Activated naive CD8-positive, alpha-beta T cell treated with anti-CD3 and anti-CD28 coated beads for 36 hours (primary cell): ENCODE measurements at regions not wholly inside any gene's neighbourhood (a gene's known extent, or its start where the extent isn't known, plus 50 kb on each side); places are given as distances from the start of the nearest gene placed in this dataset.
"Not testable (repeated sequence)": the region's sequence is repeated elsewhere in the genome, so short reads cannot be mapped to it uniquely, and the experiment has no call there.

Experiments
- DNase-seq: peaks from one replicate; pipeline ENCODE4 v3.0.0; 2021
- H3K27ac Mint-ChIP-seq: one replicate; pipeline ENCODE4 v1.8.0; 2022; ENCODE audit warnings: mild to moderate bottlenecking, moderate library complexity, mixed read lengths
- H3K27me3 Mint-ChIP-seq: one replicate; pipeline ENCODE4 v1.8.0; 2022; ENCODE audit warnings: mild to moderate bottlenecking, mixed read lengths
- H3K36me3 Mint-ChIP-seq: one replicate; pipeline ENCODE4 v1.8.0; 2021; ENCODE audit warnings: mild to moderate bottlenecking, mixed read lengths
- H3K4me1 Mint-ChIP-seq: one replicate; pipeline ENCODE4 v1.8.0; 2021; ENCODE audit warnings: mixed read lengths
- H3K4me3 Mint-ChIP-seq: one replicate; pipeline ENCODE4 v1.8.0; 2022; ENCODE audit warnings: mild to moderate bottlenecking, moderate library complexity, mixed read lengths
- H3K9me3 Mint-ChIP-seq: one replicate; pipeline ENCODE4 v1.8.0; 2022; ENCODE audit warnings: mixed read lengths

DNA sequence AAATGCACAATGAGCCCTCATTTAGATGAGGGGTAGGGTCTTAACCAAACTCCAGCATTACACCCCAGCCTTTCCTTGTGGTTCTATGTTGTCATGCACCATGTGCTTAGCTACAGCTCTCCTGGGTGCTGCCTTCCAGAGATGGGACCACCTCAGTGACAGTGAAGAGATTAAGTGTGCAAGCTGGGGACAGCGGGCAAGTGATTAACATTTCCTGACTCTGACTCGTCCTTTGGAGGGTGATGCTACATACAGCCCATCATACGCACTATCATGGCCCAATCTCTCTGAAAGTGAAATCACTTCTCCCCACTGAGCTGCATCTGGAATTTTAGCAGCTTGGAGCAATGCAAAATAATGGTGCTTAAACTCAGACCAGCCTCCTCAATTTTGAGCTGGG lies 293.0 kb upstream of the PLGLB1 start:
- not testable (repeated sequence) for H3K27ac Mint-ChIP-seq, H3K4me3 Mint-ChIP-seq, H3K36me3 Mint-ChIP-seq, H3K4me1 Mint-ChIP-seq, H3K9me3 Mint-ChIP-seq, DNase-seq, H3K27me3 Mint-ChIP-seq

DNA sequence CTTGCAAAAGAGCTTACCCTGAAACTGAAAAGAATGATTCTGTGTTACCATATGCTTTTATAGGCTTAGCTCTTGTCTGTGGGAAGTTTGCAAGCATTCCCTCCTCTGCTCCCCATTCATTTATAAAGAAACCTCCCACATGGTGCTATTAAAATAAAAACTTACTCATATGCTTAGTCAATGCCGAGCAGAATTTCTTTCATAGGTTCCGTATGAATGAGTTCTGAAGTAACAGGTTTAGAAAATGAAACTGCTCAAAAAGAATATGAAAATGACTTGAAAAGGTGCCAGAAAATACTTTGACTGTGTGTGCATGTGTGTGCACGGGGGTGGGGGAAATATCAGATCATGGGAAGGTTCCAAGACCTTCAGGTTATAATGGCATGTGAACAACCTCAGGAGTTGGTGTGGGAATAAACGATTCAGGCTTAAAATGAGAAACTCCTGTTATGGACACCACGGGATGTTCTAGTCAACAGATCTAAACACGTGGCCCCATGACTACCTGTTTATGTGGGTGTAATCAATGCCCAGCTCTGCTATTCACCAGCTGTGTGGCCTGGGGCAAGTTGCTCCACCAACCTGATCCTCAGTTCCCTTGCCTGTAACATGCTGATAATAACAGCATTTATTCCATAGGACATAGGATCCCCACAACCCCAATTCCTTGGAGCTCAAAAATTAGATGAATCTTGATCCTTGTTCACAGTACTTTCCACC lies 293.7 kb upstream of the PLGLB1 start:
- not testable (repeated sequence) for H3K4me3 Mint-ChIP-seq, DNase-seq, H3K9me3 Mint-ChIP-seq, H3K36me3 Mint-ChIP-seq, H3K4me1 Mint-ChIP-seq, H3K27ac Mint-ChIP-seq, H3K27me3 Mint-ChIP-seq

DNA sequence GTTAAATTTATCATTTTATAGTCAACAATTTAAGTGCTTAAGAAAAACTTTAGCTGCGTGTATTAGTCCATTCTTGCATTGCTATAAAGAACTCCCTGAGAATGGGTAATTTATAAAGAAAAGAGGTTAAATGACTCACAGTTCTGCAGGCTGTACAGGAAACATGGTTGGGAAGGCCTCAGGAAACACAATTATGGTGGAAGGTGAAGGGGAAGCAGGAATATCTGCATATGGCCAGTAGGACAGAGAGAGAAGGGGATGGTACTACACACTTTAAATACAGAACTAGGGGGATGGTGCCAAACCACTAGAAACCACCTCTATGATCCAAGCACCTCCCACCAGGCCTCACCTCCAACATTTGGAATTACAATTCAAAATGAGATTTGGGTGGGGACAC lies 295.5 kb upstream of the PLGLB1 start:
- H3K27ac Mint-ChIP-seq, H3K27me3 Mint-ChIP-seq: not testable (repeated sequence)

DNA sequence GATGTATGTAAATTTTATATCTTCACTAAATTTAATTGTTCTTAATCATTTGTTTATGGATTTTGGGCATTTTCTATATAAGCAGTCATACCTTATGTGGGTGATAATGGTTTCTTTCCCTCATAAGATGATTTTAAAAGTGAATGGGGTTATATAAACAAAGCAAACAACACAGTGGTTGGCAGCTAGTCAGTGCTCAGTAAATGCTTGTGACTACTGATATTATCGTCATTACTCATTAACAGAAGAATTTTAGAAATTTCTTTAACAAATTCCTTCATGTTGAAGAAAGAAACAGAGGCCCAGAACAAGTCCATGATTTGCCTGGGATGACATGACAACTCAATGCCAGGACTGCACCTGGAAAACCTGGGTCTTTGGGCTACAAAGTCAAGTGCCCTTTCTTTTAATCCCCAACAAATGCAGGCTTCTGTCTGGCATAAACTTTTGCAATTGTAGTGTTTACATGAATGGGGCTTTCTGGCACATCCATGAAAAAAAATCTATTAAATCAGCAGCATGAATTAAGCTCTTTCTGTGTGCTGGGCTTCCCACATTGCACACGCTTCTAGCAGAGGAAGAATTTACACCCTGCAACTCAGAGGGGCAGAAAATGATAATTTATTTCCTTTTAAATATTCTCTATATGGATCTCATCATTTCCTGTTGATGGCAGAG lies 297.3 kb upstream of the PLGLB1 start:
- not testable (repeated sequence) for DNase-seq, H3K4me3 Mint-ChIP-seq, H3K27ac Mint-ChIP-seq, H3K27me3 Mint-ChIP-seq, H3K9me3 Mint-ChIP-seq, H3K4me1 Mint-ChIP-seq, H3K36me3 Mint-ChIP-seq

More for the DNA sequence above, 295.5 kb upstream of the PLGLB1 start:
- H3K4me3 Mint-ChIP-seq, H3K36me3 Mint-ChIP-seq, H3K9me3 Mint-ChIP-seq, DNase-seq, H3K4me1 Mint-ChIP-seq: not testable (repeated sequence)

DNA sequence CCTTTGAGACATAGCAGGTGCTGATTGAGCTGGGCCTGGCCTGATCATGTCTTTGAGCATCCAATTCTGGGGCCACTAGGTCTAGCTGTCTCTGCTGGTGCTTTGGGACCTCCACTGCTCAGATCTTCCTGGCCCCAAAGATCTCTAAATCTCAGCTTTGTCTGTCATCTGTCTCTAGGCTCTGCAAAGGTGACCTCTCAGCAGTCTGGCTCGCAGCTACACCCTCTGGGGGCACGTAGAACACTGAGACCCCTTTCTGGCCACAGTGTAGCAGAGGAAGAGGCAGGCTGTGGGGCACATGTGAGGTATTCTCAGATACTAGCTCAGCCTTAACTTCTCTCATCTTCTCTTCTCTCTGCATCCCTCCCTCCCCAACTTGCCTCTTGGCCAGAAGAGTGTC lies 298.1 kb upstream of the PLGLB1 start:
- H3K9me3 Mint-ChIP-seq, H3K27ac Mint-ChIP-seq, DNase-seq, H3K4me1 Mint-ChIP-seq, H3K36me3 Mint-ChIP-seq, H3K4me3 Mint-ChIP-seq, H3K27me3 Mint-ChIP-seq: not testable (repeated sequence)

DNA sequence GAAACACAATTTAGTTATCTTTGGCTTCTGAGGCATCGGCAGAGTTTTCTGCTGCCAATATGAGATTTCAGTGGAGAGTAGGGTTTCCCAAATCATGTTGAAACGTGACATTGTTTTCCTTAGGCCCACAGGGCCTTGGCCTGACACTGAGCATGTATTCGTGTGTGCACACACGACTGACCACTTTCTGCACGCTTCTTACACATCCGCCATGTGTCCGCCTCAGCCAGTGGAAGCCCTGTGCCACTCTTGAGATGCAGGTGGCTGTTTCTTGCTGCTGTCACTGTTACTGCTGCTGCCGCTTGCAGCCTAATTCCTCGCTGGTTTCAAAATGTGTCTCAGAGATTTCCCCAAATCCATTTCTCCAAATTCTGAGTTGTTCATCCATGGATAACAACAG lies 299.6 kb upstream of the PLGLB1 start:
- H3K36me3 Mint-ChIP-seq, H3K27ac Mint-ChIP-seq, H3K4me1 Mint-ChIP-seq, DNase-seq, H3K4me3 Mint-ChIP-seq, H3K9me3 Mint-ChIP-seq, H3K27me3 Mint-ChIP-seq: not testable (repeated sequence)

DNA sequence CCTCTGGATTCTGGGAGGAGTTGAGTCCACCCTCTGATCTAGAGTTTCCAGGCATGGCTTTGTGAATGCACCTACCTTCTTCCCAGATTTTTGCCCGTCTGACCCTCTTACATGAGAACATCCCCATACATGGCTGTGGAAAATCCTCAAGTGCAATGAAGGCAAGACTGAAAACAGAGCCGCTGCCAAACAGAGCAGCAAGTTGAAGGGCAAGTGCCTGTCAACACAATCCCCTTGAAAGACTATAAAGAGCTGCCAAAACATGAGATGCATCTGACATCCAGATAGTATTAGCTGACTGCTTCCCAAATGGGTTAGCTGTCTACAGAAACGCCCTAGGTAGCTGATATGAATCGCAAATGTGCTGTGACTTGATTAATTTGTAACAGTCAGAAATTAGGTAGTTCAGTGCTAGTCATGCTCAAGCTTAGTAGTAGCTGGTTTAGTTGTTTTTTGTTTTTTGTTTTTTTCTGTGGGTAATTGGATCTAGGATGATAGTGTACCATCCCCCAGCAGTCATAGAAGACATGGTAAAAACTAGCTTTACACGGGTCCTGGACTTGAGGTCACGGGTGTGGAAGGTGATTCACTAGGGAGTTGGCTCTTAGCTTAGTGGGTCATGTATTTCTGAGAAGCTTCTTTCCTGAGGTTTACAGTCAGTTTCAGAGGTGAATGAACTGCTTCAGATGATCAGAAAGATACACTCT lies 302.8 kb upstream of the PLGLB1 start:
- not testable (repeated sequence) for H3K4me3 Mint-ChIP-seq, DNase-seq, H3K36me3 Mint-ChIP-seq, H3K27me3 Mint-ChIP-seq, H3K9me3 Mint-ChIP-seq, H3K4me1 Mint-ChIP-seq
- H3K27ac Mint-ChIP-seq: peak overlapping the region; percentile 69

DNA sequence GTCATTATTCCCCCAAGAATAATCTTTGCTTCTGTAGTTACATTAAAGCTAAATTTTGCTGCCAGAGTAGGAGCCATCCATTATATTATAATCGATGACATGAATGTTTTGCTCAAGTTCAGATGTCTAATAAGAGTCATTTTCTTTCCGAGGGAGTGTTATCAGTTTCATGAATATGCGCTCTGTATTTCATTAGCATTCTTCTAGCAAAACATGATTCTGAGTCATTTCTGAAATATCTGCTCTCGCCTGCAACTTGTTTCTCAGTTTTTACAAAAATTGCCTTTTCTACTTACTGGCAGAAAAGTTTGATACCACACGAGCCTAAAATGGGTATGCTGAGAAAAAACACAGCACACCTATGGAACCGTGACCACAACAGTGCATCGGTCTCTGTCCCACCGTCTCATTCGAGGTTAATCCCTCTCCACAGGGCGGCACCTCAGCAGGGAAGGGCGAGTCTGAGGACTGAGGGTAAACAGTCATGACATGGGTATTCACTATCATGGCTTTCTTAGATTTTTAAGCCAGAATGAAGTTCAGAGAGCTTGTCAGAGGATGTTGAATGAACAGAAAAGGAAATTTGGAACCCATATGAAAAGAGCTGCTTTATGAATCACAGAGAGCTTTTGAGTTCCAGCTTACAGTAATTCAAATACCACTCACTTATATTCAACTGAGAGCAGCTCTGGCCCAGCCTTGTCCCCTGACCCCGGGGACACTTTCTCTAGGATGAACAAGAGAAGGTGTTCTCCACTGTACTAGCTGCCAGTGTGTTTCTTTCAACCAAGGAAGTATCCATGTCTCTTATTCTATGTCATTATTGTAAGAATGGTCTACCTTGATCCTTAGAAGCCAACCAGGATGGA lies 303.6 kb upstream of the PLGLB1 start:
- H3K27me3 Mint-ChIP-seq, H3K4me1 Mint-ChIP-seq, H3K9me3 Mint-ChIP-seq, DNase-seq, H3K36me3 Mint-ChIP-seq, H3K4me3 Mint-ChIP-seq: not testable (repeated sequence)
- peak overlapping the region; percentile 60 for H3K27ac Mint-ChIP-seq

DNA sequence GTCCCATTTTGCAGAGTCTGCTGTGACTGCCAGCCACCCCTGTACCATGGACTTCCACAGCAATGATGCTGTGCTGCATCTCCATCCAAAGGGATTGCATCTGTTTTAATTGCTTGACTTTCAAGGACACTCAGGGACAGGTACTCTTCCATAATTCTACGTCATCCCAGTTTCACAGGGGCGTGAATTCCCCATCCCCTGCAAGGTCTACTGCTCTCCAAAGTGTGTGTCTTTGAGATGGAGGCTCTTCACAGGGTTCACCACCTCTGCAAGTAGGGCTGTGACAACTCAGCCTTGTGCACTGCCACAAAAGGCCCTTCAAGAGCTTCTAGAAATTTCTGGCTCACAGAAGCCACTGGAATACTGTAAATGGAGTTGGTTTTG lies 304.3 kb upstream of the PLGLB1 start:
- H3K27ac Mint-ChIP-seq: peak overlapping the region; percentile 71

DNA sequence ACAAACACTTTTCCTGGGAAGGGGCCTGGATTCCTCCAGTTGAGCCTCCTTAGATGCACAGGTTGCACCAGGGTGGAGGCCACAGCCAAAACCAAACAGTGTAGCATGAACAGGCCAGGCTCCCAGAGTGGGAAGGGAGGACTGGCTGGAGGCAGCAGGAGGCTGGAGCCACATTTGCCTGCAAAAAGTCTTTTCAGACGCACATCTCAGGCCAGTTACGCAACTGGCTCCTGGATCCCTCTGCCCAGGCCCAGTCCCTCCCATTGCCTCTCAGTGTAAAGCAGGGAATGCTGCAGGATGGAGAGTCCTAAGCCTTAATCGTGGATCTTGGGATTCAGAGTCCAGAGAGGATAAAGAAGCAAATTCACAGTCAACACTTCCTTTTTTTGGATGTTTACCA lies 305.1 kb upstream of the PLGLB1 start:
- H3K4me3 Mint-ChIP-seq, H3K9me3 Mint-ChIP-seq, H3K36me3 Mint-ChIP-seq, DNase-seq, H3K27me3 Mint-ChIP-seq, H3K27ac Mint-ChIP-seq, H3K4me1 Mint-ChIP-seq: not testable (repeated sequence)

More for the DNA sequence above, 304.3 kb upstream of the PLGLB1 start:
- DNase-seq, H3K4me3 Mint-ChIP-seq, H3K4me1 Mint-ChIP-seq, H3K36me3 Mint-ChIP-seq, H3K9me3 Mint-ChIP-seq, H3K27me3 Mint-ChIP-seq: not testable (repeated sequence)

DNA sequence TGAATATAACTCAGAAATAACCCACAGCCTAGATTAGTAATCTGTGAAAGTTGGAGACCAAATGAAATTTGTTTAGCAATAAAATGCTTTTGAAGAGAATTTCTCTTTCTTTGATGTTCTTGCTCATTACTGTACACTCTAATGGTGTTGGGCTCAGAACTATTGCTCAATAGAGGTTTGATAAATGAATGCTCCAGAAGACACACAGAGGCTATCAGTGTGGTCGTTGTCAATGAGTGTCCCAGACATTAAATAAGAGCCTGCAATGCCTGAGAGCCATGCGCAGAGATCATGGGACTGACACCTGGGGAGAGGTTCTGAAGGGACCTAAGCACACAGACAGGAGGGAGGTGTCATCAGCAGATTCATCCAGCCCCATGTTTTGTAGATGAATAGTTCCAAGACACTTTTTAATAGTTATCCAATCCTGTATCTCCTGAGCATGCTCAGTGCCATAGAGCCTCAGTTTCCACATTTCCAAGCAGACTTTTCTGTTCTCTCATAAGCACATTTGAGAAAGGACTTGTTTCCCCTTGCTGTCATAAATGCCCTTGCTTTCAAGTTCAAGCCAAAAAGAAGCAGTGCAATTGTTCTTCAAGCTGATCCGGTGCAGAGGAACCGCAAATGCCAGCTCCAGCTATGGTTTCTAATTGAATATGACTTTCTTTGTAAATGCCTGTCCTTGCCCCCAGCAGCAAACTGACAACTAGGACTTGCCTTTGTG lies 306.2 kb upstream of the PLGLB1 start:
- H3K27ac Mint-ChIP-seq, H3K4me3 Mint-ChIP-seq, H3K27me3 Mint-ChIP-seq, DNase-seq, H3K36me3 Mint-ChIP-seq, H3K9me3 Mint-ChIP-seq, H3K4me1 Mint-ChIP-seq: not testable (repeated sequence)

DNA sequence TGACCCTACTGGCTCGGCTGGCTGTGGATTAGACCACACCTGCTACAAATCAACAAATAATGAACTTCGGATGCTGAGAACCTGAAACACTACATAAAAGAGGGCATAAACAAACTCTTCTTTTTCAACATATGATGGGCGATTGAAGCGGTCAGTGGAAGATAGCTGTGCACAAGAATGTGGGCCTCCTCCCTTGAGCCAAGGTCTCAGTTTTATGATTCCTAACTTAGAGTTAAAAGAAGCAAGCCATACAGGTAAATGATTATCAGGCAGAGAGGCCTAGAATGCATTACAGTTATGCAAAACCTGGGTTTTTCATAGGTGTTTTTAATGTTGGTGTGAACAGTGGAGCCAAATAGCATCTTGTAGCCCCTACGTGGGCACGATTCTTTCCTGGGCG lies 307.9 kb upstream of the PLGLB1 start:
- not testable (repeated sequence) for H3K4me1 Mint-ChIP-seq, H3K27ac Mint-ChIP-seq, H3K4me3 Mint-ChIP-seq

DNA sequence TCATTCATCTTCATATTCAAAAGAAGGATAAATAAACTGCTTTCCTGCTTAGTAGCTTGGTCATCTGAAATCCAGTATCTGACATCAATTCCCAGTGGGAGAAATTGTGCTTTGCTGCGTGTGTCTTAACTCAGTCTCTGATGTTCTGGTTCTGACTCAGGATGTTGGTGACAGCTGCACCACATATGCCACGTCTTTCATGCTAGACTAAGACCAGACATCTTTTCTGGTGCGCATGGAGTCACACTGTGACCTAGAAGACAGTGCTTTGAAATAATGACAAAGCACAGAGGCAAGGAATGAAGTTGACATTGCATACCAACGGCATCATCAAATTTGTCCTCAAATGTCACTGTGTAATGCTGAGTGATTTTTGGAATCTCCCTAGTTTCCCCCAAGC lies 308.8 kb upstream of the PLGLB1 start:
- H3K27me3 Mint-ChIP-seq, DNase-seq, H3K9me3 Mint-ChIP-seq, H3K4me1 Mint-ChIP-seq, H3K36me3 Mint-ChIP-seq, H3K27ac Mint-ChIP-seq, H3K4me3 Mint-ChIP-seq: not testable (repeated sequence)

More for the DNA sequence above, 307.9 kb upstream of the PLGLB1 start:
- not testable (repeated sequence) for DNase-seq, H3K9me3 Mint-ChIP-seq, H3K36me3 Mint-ChIP-seq, H3K27me3 Mint-ChIP-seq

DNA sequence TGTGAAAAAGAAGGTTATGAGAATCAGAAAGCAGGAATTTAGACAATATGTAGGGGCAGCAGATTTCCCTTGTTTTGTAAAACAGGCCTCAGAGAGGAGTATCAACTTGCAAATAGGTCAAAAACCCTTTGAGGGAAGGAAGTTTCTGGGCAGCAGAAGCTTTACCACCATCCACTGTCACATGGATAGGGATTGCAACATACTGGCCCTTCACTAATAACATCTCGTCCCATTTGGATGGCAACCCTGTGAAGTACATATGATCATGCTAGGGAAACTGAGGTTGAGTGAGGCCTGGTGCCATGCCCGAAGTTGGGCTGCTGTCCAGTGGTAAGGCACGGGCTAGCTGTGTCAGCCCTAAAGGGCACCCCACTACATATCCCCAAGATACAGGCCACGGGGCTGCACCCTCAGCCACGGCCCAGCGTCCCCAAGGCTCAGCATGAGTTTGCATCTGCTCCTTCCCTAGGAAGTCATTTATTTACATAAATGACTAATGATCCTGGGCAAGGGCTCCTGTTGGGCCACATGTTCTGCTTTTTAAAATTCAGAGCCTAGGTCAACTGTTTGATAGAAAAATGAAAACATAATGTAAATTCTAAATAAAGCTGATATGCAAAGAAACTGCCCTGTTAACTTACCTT lies 310.4 kb upstream of the PLGLB1 start:
- not testable (repeated sequence) for H3K27me3 Mint-ChIP-seq, H3K4me1 Mint-ChIP-seq, H3K4me3 Mint-ChIP-seq, H3K9me3 Mint-ChIP-seq, H3K36me3 Mint-ChIP-seq, H3K27ac Mint-ChIP-seq, DNase-seq
